Hypothalamus (tissue), 51 donors: ENCODE measurements at regions not wholly inside any gene's neighbourhood (a gene's known extent, or its start where the extent isn't known, plus 50 kb on each side); places are given as distances from the start of the nearest gene placed in this dataset.
"Not testable (repeated sequence)": the region's sequence is repeated elsewhere in the genome, so short reads cannot be mapped to it uniquely, and the experiment has no call there.

Experiments
- DNase-seq, 51 donors: peaks; one replicate each; lab custom pipeline; 2025; lab: John Stamatoyannopoulos, UW

- DNase-seq = no peak
These were observed 804.4 kb downstream of the SATB2 start for GRCh38 chr2:198653311-198653710.

DNA sequence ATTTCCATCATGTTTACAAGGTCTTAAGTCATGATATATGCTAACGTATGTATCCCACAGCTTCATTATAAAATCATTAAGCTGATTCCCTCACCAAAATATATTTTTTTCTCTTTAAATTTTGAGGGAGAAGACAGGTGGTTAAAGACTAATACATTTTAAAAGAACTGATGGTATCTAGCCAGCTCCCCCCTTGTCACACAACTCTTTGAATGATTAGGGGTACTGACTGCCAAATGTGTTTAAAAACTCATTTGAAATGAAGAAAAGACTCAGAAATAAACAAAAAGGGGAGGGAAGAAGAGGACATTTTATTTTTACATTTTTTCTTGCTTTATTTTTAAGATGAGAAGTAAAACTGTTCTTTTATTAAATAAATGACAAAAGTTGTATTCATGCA lies 805.3 kb downstream of the SATB2 start:
- no peak for DNase-seq

GRCh38 chr2:198645816-198646215 lies 811.9 kb downstream of the SATB2 start:
- no peak for DNase-seq

- DNase-seq = no peak
These were observed 816.6 kb downstream of the SATB2 start for GRCh38 chr2:198641161-198641560.

- DNase-seq = no peak
These were observed 817.3 kb downstream of the SATB2 start for GRCh38 chr2:198640463-198640862.

DNA sequence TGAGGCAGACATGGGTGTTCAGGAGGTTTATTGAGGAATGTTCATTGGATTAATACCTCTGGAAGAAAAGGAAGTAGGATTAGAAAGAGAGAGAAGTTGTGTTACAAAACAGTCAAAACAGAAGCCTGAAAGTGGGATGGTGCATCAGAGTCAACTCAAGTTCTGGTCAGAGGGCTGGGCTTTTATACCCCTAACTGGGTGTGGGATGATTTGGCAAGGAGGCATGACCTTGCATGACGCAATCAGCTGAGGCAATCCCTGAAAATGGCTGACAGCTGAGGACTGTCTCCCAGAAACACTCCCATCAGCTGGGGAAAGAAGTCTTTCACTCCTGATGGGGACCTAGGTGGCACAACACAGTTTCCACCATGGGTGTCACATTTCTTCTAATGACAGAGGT lies 818.2 kb downstream of the SATB2 start:
- no peak for DNase-seq

GRCh38 chr2:198638577-198638976 lies 819.2 kb downstream of the SATB2 start:
- no peak for DNase-seq

GRCh38 chr2:198630384-198630783 lies 826.0 kb downstream of the PLCL1 start:
- DNase-seq = no peak

DNA sequence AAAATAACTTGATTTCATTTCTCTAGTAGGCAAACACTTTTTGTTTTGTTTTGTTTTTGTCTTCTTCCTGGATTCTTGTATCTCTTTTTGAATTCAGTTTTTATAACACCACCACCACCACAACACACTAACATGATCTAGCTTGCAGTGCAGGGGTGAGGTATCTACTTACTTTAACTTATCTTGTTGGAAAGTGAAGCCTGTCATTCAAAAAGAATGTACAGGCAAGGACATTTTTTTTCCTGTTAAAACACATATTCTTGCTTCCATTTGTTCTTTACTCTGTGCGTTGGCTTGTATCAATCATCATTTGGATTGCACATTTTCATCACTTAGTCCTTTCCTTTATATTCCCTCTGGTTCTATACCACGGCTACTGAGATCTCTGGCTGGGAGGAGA lies 824.2 kb downstream of the PLCL1 start:
- no peak for DNase-seq

DNA sequence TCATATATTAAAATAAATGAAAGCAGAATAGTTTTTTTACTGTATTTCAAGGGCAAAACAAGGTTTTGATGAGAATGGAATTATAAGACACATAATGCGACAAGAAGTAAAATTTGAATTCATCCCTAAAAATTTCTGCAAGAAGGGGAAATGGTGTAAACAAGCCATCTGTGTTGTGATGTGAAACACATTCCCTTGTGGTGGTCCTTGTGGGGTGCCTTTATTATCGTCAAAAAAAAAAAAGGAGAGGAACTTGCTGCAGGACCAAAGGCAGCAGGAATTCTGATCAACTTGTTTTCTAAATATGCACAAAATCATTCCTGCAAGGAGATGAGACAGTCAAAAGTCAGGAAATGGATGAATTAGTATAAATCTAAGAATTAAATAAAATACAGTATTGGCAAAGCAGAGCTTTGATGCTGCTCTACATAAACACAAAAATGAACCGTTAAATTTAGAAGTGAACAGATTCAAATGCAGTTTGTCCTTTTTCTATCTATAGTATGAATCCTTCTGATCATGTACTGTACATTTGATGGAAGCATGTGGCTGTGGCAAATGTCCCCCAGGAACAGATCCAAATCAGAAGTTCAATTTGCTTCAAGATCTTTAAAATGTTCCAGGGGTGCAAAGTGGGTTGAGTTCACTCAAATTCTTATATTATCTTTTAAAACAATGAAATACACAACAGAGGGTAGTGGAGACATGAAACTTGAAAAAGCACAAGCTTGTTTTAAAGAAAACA lies 818.8 kb downstream of the PLCL1 start:
- DNase-seq = no peak

GRCh38 chr2:198615972-198616371 lies 811.6 kb downstream of the PLCL1 start:
- DNase-seq = no peak

GRCh38 chr2:198611201-198611600 lies 806.8 kb downstream of the PLCL1 start:
- DNase-seq = no peak

DNA sequence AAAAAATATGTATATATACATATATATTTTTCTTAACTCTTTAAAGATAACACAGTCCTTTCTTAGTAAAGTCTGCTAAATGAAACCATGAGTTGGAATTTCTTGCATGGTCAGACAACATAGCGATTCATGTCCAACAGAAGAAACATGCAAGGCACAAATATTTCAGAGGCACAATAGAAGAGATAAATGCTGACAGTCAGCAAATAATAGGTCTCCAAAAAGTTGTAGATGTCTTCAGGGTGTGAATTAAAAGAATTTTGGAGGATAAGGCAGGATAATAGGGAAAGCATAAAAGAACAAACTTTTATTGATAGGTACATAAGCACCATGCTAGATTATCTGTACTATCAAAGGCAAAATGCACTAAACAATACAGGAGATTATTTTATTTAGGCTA lies 800.2 kb downstream of the PLCL1 start:
- DNase-seq = no peak

DNA sequence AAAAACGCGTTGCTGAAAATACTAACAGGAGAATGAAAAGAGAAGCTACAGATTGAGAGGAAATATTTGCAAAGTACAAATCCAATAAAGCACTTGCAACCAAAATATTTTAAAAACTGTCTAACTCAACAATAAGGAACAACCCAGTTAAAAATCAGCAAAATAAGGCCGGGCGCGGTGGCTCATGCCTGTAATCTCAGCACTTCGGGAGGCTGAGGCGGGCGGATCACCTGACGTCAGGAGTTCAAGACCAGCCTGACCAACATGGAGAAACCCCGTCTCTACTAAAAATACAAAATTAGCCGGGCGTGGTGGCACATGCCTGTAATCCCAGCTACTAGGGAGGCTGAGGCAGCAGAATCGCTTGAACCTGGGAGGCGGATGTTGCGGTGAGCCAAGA lies 798.6 kb downstream of the PLCL1 start:
- not testable (repeated sequence) for DNase-seq

GRCh38 chr2:198597648-198598047 lies 793.3 kb downstream of the PLCL1 start:
- DNase-seq = no peak

DNA sequence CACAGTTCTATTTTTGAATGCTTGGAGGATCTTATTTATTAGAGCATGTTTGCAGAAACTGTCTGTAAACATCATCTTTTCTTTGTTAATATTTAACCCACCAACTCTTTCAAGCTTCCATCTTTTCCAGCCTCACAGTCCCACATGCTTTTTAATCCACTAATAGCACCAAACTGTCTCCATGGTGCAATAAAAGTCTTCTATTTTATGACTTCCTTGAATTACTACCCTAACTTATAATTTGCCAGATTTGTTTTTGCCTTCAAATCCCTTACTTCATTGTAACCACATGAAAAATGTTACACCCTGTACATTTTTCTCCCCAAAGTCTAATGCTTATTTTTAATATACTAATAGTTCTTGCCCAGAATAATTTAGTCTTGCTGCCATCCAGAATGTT lies 792.6 kb downstream of the PLCL1 start:
- no peak for DNase-seq

- no peak for DNase-seq
These were observed 791.3 kb downstream of the PLCL1 start for GRCh38 chr2:198595721-198596120.

DNA sequence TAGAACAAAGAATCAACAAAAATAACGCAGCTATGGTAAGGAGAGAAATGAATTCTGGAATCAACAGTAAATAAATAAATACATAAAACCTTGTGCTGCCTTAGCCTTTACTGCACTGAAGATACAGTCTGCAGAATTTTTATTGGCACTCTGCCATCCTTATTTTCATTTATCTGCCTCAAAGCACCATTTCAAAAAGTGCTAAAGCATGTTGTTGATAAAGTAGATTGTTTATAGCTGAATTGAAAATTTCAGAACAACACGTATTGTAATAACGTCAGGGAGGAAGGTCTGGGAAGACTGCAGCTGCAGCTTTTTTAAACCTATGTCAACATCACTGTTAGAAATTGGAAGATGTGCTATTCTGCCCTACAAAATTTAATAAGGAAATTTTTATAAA lies 787.2 kb downstream of the PLCL1 start:
- DNase-seq = no peak

GRCh38 chr2:198587741-198588140 lies 783.3 kb downstream of the PLCL1 start:
- DNase-seq = no peak

GRCh38 chr2:198587240-198587639 lies 782.8 kb downstream of the PLCL1 start:
- no peak for DNase-seq

GRCh38 chr2:198571393-198571792 lies 767.0 kb downstream of the PLCL1 start:
- DNase-seq = no peak

GRCh38 chr2:198558176-198558575 lies 753.8 kb downstream of the PLCL1 start:
- no peak for DNase-seq

DNA sequence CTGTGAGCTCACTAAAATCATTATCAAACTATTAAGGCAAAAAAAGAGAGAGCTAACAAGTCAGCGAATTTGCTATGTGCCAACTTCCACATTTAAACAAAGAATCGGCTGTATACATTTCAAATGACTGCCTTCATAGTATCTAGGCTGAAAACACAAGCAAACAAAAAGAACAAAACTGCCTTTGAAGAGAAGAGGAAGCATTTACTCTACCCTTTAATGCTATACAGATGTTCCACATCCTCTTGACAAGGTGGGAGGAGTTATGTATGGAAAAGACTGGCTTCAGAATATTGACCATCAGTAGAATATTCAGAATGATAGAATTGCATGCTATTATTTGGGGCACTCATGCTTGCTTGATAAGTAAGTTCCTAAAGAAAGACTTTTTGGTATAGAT lies 741.7 kb downstream of the PLCL1 start:
- no peak for DNase-seq
